NB4 (cell line): ENCODE measurements at regions not wholly inside any gene's neighbourhood (a gene's known extent, or its start where the extent isn't known, plus 50 kb on each side); places are given as distances from the start of the nearest gene placed in this dataset.

Source experiments
- MAX ChIP-seq: IDR thresholded peaks from 2 replicates; pipeline ENCODE4 v1.6.1; 2011; ENCODE audit warnings: low read depth, low read length
- POLR2A ChIP-seq: IDR thresholded peaks from 2 replicates; pipeline ENCODE4 v1.6.1; 2011; ENCODE audit warnings: mild to moderate bottlenecking; ENCODE audit not compliant: insufficient read length; ENCODE audit errors: extremely low read depth
- TF ChIP-seq, protein P1 (sequence below): IDR thresholded peaks from one replicate; pipeline ENCODE4 v1.5.1; 2012; ENCODE audit warnings: low read depth, low read length

- TF ChIP-seq, protein P1, sequence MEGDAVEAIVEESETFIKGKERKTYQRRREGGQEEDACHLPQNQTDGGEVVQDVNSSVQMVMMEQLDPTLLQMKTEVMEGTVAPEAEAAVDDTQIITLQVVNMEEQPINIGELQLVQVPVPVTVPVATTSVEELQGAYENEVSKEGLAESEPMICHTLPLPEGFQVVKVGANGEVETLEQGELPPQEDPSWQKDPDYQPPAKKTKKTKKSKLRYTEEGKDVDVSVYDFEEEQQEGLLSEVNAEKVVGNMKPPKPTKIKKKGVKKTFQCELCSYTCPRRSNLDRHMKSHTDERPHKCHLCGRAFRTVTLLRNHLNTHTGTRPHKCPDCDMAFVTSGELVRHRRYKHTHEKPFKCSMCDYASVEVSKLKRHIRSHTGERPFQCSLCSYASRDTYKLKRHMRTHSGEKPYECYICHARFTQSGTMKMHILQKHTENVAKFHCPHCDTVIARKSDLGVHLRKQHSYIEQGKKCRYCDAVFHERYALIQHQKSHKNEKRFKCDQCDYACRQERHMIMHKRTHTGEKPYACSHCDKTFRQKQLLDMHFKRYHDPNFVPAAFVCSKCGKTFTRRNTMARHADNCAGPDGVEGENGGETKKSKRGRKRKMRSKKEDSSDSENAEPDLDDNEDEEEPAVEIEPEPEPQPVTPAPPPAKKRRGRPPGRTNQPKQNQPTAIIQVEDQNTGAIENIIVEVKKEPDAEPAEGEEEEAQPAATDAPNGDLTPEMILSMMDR = no peak
- no peak for TF ChIP-seq MAX
- no peak for TF ChIP-seq POLR2A
Observed at GRCh38 chr4:30919458-30919857, 199.3 kb downstream of the PCDH7 start.
